ENCODE measurements at regions not wholly inside any gene's neighbourhood (a gene's known extent, or its start where the extent isn't known, plus 50 kb on each side); places are given as distances from the start of the nearest gene placed in this dataset.

DNA sequence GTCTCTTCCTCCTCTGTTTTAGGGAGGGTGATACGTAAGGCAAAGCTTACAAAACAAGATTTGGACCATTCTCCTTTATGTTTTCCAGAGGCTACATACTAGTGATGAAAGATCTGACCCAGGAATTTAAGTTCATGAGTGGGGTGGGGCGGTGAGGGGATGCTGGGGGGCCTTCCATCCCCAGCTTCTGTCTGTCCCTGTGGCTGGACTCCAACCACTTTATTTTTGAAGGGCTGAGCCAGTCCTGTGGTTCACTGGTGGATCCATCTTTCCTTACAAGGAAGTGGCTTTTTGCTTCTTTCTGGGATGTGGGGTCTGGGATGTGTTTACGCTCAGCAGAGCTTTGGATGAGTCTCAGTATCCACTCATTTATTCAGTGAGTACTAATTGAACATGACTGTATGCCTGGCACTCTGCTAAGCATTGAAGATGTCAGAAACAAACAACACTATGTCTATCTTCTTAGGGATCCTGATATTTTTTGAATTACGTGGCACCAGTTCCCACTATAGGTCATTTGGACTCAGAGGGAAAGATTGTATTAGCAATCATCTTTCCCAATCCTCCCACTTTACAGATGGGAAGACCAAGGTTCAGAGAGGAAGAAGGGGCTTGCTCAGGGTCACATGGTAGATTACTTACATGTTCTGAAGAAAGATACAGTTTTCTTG, 291.8 kb upstream of the TBX3 start:
- in situ Hi-C loops (cut with MboI; ENCODE audit: low sequenced_read_pairs): no loop called here

DNA sequence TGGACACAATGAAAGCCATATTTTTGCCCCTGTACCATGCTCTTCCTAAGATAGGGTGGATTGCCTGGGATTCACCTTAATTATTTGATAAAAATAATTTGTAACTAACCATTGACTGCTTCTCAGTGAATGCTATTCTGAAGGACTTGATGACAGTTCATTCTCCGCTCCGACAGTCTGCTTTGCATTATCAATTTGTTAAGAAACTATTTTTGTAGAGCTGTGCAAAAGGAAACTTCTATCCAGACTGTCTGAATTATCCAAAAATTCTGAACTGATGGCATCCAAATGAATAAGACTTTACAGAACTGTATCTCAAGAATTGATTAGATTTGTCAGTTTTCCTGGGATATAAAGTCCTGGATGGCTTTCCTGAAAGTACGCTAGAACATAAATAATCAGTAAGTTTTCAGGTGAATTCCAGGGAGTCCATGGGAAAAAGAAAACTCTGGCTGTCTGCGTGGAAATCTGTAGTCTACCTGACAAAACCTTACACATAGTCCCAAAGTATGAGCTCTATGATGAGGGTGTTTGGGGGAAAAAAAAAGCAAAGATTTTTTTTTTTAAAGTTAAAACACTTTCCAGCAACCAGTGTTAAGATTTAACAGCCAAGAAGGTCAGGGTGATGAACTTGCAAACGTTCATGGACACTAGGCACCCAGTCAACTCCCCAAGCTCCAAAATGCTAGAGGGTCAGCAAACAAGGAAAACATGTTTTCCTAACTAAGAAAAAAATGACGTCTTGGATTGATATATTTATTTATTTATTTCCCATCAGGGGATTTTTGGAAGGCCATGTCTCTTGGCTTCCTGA, 291.1 kb upstream of the TBX3 start:
- in situ Hi-C loops (cut with MboI; ENCODE audit: low sequenced_read_pairs): no loop called here

DNA sequence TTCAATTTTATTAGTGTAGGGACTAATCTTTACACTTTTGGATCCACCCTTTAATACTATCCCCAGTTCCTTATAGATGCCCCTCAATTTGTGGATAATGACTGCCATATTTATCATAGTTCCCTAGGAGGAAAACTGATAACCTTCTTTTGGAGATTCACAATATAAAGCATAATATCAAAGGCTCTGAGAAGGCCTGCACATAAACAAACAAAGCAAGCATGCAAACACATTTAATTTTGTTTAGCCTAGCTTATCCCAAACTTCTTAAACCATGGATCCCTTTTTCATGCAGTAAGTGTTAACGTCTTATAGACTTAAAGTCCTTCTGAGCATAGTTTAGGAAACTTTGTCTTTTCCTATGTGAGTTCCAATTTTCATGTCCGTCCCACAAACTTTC, 290.4 kb upstream of the TBX3 start:
- in situ Hi-C loops (cut with MboI; ENCODE audit: low sequenced_read_pairs): no loop called here

DNA sequence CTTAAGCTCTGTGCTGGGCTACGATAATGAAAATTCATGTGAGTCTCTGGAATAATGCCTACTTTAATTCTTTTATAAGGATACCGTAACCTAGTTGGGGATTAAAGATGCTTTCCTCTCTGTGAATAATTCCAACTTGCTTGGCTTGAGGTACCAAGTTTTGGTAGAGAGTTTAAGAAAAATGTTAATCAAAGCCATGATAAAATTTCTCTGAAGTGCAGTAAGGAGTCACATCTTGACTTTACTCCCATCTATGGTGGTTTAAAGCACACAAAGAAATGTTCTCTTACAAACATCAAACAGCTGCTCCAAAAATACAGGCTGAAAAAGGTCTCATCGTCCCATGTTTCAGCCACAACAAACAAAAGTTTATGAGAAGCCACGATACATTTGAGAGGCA, 284.8 kb upstream of the TBX3 start:
- in situ Hi-C loops (cut with MboI; ENCODE audit: low sequenced_read_pairs): no loop called here

DNA sequence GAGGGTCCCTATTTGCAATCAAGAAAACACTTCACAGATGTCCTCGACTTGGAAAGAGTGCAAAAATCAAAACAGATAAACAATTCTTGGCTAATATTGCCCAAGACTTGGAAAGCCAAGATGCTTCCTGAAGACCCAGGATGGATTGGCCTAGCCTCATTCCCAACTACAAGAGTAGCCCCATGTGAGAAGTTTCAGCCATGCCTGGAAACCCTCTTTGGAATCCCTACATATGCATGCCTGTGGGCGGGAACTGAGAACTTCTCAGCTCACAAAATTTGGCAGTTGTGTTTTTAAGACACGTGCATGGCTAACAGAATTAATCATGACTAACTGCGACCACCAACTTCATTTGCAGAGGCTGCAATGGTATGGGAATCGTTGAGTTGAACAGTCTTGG, 283.2 kb upstream of the TBX3 start:
- in situ Hi-C loops (cut with MboI; ENCODE audit: low sequenced_read_pairs): no loop called here

DNA sequence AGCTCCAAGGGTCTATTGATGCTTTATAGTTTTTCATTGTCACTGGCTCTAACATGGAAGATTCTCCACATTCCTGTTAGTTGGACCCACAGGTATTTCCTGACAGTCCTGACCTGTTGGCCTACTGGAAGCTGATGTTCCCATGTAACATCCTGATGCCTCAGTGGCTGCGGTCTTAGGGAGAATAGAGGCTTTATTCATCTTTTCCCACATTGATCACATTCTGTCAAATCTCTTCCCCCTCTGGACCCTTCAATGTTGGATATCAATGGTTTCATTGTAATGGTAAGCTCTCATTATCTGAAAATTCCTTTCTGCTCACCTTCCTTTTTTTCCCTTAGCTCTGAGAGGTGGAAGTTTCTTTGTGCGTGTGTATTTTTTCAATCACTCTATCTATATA, 280.9 kb upstream of the TBX3 start:
- in situ Hi-C loops (cut with MboI; ENCODE audit: low sequenced_read_pairs): no loop called here

DNA sequence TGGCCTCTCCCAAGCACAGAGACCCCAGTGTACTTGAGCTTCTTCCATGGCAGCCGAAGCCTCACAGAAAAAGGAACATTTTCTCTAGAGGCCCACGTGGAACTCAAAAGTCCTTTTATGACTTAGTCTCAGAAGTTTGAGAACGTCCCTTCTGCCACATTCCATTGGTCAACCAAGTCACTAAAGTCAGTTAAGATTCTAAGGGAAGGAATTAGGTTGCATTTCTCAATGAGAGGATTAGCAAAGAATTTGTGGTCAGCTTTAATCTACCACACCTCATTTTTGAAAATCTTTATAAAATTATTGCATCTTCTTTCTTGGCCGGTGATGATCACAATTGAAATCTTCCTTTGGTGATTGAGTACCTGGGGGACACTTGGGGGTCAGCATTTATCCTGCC, 279.9 kb upstream of the TBX3 start:
- in situ Hi-C loops (cut with MboI; ENCODE audit: low sequenced_read_pairs): no loop called here

DNA sequence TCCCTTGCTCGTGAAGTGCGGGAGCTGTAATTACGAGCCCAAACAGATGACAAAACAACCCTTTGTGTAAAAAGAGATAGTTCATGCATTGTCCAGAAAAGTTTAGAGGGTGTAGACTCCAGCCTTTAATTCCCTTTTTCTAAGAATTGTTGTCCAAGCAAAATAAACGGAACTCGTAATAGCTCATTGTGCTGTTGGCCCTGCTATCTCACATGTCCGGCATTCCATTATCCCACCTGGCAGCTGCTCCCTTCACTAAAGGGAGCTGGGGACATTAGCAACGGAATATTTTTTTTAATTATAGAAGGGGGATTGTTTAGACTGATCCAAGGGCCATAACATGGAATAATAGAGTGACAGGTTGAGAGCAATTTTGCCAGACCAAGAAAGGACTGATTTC, 277.5 kb upstream of the TBX3 start:
- in situ Hi-C loops (cut with MboI; ENCODE audit: low sequenced_read_pairs): no loop called here

DNA sequence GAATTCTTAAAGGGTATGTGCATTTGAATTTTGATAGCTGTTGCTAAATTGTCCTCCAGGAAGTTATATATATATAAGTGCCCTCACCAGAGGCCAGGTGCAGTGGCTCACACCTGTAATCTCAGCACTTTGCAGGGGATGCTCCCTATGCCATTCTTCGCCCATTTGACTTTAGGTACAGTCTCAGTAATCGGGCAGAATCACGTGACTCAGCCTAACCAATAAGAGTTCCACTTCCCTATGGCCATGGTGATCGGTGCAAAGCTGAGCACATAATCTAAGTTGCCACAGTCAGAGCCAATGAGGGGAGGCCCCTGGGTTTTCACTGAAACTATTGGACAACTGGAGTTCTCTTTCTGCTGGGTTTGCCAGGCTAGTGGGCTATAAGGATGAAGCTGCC, 274.6 kb upstream of the TBX3 start:
- in situ Hi-C loops (cut with MboI; ENCODE audit: low sequenced_read_pairs): no loop called here

DNA sequence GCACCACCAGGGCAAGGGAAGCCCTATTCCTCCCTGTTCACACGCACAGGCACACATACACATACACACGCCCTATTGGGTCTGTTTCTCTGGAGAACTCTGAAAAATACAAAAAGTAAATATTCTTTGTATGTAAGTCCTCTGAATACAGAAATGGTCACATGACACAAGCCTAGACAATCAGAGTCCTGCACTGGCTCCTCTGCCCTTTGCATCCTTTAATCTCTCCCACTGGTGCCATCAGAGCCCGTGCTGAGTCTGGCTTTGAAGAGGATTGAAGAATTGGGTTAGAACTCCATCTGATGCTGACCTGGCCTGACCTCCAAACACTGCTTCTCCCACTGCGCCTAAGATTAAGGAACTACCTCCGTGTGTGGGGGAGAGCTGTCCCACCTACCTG, 273.2 kb upstream of the TBX3 start:
- in situ Hi-C loops (cut with MboI; ENCODE audit: low sequenced_read_pairs): no loop called here

DNA sequence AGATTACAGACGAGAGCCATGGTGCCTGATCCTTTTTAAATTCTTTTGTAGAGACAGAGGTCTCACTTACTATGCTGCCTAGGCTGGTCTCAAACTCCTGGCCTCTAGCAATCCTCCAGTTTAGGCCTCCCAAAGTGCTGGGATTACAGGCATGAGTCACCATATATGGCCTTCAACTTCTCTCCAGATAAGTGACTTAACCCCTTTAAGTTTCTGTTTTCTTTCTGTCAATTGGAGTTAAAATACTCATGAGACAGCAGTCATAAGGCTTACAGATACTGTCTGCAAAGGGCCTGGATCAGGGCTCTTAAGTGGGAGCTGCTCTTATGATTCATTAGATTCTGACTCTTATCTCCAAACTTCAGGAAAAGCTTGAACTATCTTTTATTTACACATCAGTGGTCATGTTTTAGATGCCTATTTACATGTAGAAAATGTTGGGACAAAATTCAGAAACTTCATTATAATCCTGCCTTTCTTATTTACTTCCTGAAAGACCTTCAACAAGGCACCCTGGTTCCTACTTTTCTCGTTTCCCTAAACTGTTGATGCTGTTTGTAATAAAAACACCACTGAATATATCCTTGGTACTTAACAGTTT, 271.5 kb upstream of the TBX3 start:
- in situ Hi-C loops (cut with MboI; ENCODE audit: low sequenced_read_pairs): no loop called here

DNA sequence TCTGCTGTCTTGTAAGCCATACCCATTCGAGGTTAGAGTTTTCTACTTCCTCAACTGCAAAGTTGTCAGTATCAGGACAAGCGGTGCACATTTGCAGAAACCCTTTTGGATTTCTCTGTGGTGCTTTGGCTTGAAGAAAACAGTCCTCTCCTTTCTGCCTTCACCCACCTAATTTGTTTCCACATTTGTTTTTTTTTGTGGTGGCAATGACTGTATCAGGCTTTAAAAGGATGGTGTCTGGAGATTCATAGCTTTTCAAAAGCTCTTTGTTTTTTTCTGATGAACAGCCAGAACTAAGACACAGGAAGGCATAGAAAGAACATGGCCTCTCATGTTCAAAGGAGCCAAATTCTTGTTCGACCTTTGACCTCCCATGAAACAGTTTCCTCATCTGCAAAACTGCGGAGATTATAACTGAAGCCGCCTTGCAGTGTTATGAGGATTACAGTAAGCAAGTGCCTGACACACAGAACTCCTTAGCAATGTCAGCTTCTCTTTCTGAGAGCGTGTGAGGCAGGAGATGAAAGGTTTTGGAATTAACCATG, 270.6 kb upstream of the TBX3 start:
- in situ Hi-C loops (cut with MboI; ENCODE audit: low sequenced_read_pairs): no loop called here

DNA sequence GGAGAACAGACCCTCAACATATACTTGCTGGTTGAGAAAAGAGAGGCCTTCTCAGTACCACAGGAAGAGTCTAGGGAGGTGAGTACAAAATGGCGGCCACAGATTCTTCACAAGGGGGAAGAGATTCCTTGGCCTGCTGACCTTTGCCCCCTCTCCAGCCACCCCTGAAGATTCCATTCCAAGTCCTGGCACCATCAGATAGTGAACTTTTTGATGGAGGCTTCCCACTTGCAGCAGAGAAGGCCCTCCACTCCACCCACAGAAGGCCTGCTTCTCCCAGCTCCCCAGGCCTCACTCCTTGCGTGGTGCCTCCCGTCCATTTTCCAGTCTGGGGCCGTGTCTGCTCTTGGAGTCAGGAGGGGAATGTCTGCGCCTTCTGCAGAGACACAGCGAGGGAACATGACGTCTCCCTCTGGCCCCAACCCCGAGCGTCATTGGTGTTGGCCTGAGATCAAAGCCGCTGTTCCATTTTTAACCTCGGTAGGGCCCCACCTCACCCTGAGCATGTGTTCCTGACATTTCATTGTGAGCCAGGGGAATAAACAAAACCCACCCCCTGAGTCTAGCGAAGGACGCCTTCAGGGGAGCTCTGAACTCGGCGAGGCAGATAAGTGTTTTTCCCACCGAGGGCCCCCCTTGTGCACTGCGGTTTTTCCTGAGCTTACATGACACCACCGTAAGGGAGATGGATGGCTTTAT, 268.7 kb upstream of the TBX3 start:
- in situ Hi-C loops (cut with MboI; ENCODE audit: low sequenced_read_pairs): no loop called here

DNA sequence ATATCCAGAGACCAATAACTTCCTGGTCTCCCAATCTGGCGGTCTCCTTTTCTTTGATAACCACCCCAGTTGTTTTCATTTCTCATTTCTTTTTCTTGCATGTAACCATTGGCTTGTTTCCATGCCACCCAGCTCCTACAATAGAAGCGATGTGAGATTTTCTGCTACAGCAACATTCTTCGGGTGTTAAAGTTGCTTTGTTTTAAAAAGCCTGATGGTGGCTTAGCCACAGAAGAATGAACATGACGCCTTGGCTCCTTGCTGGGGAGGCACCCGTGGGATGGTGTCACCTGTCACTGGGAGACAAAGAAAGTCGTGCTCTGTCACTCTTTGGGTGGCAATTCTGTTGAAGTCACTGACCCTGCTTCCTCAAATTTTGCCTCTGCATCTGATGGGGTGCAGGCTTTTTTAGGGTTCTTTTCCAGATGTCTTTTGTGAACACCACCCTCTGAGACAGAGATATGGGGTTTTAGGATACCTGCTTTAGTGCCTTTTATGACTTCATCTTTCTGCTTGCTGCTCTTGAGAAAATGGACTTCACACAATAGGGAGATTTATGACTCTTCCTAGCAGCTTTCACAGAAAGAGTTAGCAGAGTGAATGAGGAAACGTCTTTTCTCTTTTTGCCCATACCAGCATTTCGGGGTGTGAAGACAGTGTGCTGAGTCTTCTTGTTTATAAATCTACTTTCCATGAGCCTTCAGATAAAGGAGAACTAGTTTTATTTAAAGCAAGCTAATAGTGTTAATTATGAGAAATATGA, 265.3 kb upstream of the TBX3 start:
- in situ Hi-C loops (cut with MboI; ENCODE audit: low sequenced_read_pairs): no loop called here

DNA sequence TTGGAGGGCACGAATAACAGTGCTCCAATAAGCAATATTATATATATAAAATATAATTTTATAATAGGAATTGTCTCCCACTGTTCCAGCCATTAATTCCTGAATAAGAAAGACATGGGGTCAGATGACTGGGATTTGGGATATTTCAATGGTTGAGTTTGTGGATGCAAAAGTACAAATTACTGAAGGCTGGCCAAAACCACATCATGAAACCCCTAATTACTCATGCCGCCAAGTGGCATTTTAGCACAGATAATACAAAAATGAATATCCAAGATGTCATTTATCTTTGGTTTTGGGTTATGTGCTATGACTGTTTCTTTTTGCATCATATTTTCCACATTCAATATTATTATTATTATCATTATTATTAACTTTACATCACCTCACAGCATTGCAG, 261.4 kb upstream of the TBX3 start:
- in situ Hi-C loops (cut with MboI; ENCODE audit: low sequenced_read_pairs): no loop called here

DNA sequence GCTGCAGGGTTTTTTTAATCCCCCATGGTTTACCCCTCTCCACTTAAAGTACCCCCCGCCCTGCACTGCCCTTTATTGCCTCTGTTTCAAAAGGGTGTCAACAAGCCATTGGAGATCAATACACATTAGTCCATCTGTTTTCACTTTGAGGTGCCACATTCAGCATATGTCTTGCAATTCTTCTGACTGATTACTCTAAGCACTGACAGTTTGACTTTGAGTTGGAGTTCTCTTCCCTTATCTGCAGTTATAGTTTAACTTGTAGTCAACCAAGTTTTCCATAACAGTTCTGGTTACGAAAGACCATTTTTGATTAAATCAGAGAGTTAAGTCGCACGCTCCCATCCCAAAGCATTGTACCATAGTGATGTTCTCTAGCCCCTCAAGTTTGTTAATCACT, 260.8 kb upstream of the TBX3 start:
- in situ Hi-C loops (cut with MboI; ENCODE audit: low sequenced_read_pairs): no loop called here

DNA sequence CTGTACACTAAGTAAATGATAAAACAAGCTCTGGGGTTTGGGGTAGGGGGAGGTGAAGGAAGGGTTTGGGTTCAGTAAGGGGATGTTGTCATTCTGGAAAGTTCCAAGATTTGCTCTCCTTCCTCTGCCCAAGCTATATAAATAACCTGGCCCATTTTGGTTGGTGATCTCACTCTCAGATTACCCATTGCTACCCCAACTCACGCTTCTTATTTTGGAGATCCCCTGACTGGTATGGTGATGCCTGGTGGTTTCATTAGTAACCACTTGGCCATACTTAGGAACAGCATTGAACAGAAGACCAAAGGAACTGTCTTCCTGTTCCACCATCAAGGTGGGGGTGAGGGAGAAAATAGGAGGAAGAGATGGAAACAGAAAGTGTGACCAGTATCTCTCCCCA, 259.6 kb upstream of the TBX3 start:
- in situ Hi-C loops (cut with MboI; ENCODE audit: low sequenced_read_pairs): no loop called here

DNA sequence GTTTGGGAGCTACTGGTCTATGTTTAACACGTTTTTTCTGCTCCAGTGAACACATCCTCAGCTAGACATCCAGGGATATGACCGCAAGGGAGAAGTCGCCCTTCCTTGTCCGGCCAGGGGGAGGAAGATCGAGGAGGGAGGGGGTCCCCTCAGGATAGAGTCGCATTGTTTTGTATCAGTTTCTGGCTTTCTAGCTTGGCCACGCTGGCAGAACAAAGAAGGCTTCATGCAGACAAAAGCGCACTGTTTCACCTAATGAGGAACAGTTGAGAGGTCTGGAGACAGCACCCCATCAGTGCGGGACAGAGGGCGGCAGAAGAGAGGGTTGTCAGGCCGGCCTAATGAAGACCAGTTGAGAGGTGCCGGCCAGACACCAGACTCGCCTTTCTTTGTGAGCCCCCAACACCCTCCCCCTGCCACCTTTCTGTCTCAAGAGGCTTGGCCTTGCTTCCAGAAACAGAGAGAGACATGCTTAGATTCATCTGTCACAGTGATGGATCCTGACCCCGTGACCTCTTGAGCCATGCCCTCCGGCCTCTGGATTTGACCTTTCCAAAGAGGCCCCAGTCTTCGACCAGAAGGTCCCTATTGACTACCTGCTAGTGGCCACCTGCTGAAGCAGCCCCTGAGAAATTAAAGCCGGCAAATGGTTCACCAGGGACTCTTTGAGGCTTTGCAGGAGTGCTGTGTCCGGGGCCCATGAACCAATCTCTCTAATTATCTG, 254.7 kb upstream of the TBX3 start:
- in situ Hi-C loops (cut with MboI; ENCODE audit: low sequenced_read_pairs): no loop called here

DNA sequence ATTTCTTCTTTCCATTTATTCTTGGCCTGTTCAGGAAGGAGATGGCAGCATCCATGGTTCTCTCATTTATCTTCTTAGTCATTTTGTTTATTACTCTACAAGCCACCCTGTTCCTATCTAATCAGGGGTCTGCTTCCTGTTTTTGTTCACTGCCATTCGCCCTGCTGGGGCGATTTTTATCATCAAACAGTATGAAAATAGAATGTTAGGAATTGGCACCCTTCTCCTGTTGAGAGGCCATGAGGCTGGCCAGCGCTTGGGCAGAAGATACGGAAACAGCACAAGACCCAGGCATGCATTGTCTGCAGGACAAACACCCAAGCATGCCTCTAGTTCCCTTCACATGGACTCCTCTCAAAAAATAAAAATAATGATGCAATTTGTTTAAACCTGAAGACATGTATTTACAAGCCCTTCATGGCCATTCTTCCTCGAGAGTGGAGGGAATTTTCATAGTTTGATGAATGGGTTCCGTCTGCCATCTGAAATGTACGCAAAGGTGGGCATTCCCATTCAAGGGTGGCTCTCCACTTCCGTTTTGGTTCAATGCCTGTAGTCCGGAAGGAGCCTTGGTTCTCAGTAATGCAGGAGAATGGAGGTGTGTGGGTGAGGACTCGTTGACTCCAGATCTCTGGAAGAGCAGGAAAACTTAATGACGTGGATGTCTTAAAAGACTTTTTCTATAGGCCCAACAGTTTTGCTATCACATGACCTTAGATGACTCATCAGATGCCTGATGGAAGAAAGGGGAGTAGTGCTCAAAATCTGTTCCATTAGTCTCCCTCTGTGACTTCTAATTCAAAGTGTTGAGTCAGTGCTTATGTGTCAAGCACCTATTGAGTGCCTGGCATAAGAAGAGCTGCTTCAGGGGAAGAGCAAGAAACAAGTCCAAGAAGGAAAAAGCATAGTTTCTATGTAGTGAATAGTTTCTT, 252.4 kb upstream of the TBX3 start:
- in situ Hi-C loops (cut with MboI; ENCODE audit: low sequenced_read_pairs): no loop called here

Data from HL-60/S4 (cell line).